ENCODE measurements at regions not wholly inside any gene's neighbourhood (a gene's known extent, or its start where the extent isn't known, plus 50 kb on each side); places are given as distances from the start of the nearest gene placed in this dataset.

- no peak for TF ChIP-seq GATA2 (IDR thresholded peaks at IDR 0.05; ENCODE audit: low read depth, low read length)
- TF ChIP-seq GATA3 (IDR thresholded peaks at IDR 0.05; ENCODE audit: low read depth, low read length): no peak
These were observed 452.9 kb upstream of the NECTIN3 start for GRCh38 chr3:110618512-110619226.

Data from SH-SY5Y (cell line).